ENCODE measurements at regions not wholly inside any gene's neighbourhood (a gene's known extent, or its start where the extent isn't known, plus 50 kb on each side); places are given as distances from the start of the nearest gene placed in this dataset.

GRCh38 chr4:96186593-96186992 is 346.7 kb downstream of the PDHA2 start:
- no peaks in the 10 kb centered on the region for H3K36me3 ChIP-seq
- 65 to 74% methylated on average over 2 of the region's 2 CpGs for WGBS, 2 donors (ENCODE audit: low coverage in 1 of 2)
- H3K4me3 ChIP-seq, result no peak overlapping the region
- intact Hi-C loops (cut with DNase I; ENCODE audit: low total_unique reads) (no loop called here), in situ Hi-C loops (cut with MboI; ENCODE audit: low pct_ligation_motif_present in 1 of 4, low pct_unique_long_range_greater_than_20kb in 1 of 4, low sequenced_read_pairs in 3 of 4) (no loop called here)
- H3K9me3 ChIP-seq, result no peaks in the 10 kb centered on the region
- no peak for DNase-seq
- no peak overlapping the region for H3K27ac ChIP-seq
- TF ChIP-seq POLR2AphosphoS5 (IDR thresholded peaks at IDR 0.05) (no peak), CTCF (IDR thresholded peaks at IDR 0.05) (no peak), POLR2A (IDR thresholded peaks at IDR 0.05) (no peak), EP300 (IDR thresholded peaks at IDR 0.05; ENCODE audit: low read depth) (no peak)
- H3K27me3 ChIP-seq, result no peaks in the 10 kb centered on the region
- no peaks in the 10 kb centered on the region for H3K4me1 ChIP-seq

- in situ Hi-C loops (cut with MboI; ENCODE audit: low pct_ligation_motif_present in 1 of 4, low pct_unique_long_range_greater_than_20kb in 1 of 4, low sequenced_read_pairs in 3 of 4) (no loop called here), intact Hi-C loops (cut with DNase I; ENCODE audit: low total_unique reads) (no loop called here)
- Histone ChIP-seq H3K9me3 (no peaks in the 10 kb centered on the region), H3K27ac (no peak overlapping the region), H3K36me3 (no peaks in the 10 kb centered on the region), H3K4me1 (no peaks in the 10 kb centered on the region), H3K27me3 (no peaks in the 10 kb centered on the region), H3K4me3 (no peak overlapping the region)
- TF ChIP-seq POLR2A (IDR thresholded peaks at IDR 0.05), result no peak
- no peak for TF ChIP-seq EP300 (IDR thresholded peaks at IDR 0.05; ENCODE audit: low read depth)
- no peak for TF ChIP-seq CTCF (IDR thresholded peaks at IDR 0.05)
- TF ChIP-seq POLR2AphosphoS5 (IDR thresholded peaks at IDR 0.05), result no peak
- DNase-seq, result no peak
Measured at GRCh38 chr4:96189761-96190160, 349.9 kb downstream of the PDHA2 start.

- TF ChIP-seq CTCF (IDR thresholded peaks at IDR 0.05) (no peak), EP300 (IDR thresholded peaks at IDR 0.05; ENCODE audit: low read depth) (no peak), POLR2A (IDR thresholded peaks at IDR 0.05) (no peak), POLR2AphosphoS5 (IDR thresholded peaks at IDR 0.05) (no peak)
- Histone ChIP-seq H3K9me3 (no peaks in the 10 kb centered on the region), H3K36me3 (no peaks in the 10 kb centered on the region), H3K4me3 (no peak overlapping the region), H3K4me1 (no peaks in the 10 kb centered on the region), H3K27me3 (no peaks in the 10 kb centered on the region), H3K27ac (no peak overlapping the region)
- DNase-seq, result no peak
- intact Hi-C loops (cut with DNase I; ENCODE audit: low total_unique reads), result no loop called here
- in situ Hi-C loops (cut with MboI; ENCODE audit: low pct_ligation_motif_present in 1 of 4, low pct_unique_long_range_greater_than_20kb in 1 of 4, low sequenced_read_pairs in 3 of 4), result no loop called here
- WGBS, 2 donors (ENCODE audit: low coverage in 1 of 2), result 52 to 57% methylated on average over 1 of the region's 1 CpG
Measured at GRCh38 chr4:96193061-96193460, 353.2 kb downstream of the PDHA2 start.

GRCh38 chr4:96194993-96195392 is 355.1 kb downstream of the PDHA2 start:
- WGBS, 2 donors (ENCODE audit: low coverage in 1 of 2), result 18 to 61% methylated on average over 1 of the region's 1 CpG
- TF ChIP-seq CTCF (IDR thresholded peaks at IDR 0.05), result no peak
- no peak for TF ChIP-seq POLR2AphosphoS5 (IDR thresholded peaks at IDR 0.05)
- TF ChIP-seq POLR2A (IDR thresholded peaks at IDR 0.05), result no peak
- no peak for TF ChIP-seq EP300 (IDR thresholded peaks at IDR 0.05; ENCODE audit: low read depth)
- intact Hi-C loops (cut with DNase I; ENCODE audit: low total_unique reads), result no loop called here

More at GRCh38 chr4:96194993-96195392, 355.1 kb downstream of the PDHA2 start:
- no peak overlapping the region for H3K27ac ChIP-seq
- DNase-seq, result no peak
- no peaks in the 10 kb centered on the region for H3K27me3 ChIP-seq
- no peak overlapping the region for H3K4me3 ChIP-seq
- no peaks in the 10 kb centered on the region for H3K36me3 ChIP-seq
- H3K4me1 ChIP-seq, result no peaks in the 10 kb centered on the region
- in situ Hi-C loops (cut with MboI; ENCODE audit: low pct_ligation_motif_present in 1 of 4, low pct_unique_long_range_greater_than_20kb in 1 of 4, low sequenced_read_pairs in 3 of 4), result no loop called here
- no peaks in the 10 kb centered on the region for H3K9me3 ChIP-seq

Measured in transverse colon (tissue), 4 donors.